Sigmoid colon (tissue), 4 donors: ENCODE measurements at regions not wholly inside any gene's neighbourhood (a gene's known extent, or its start where the extent isn't known, plus 50 kb on each side); places are given as distances from the start of the nearest gene placed in this dataset.

Experiments used
- CTCF ChIP-seq, 4 experiments: fragments of 450-650 bp in 3 of 4; fragments of 200-600 bp in 1 of 4; IDR thresholded peaks; one replicate each; pipeline ENCODE4 v1.5.1; 2016 to 2019; ENCODE audit warnings: antibody characterized with exemption in 4 of 4, mild to moderate bottlenecking in 3 of 4, moderate library complexity in 2 of 4
- EP300 ChIP-seq, 4 donors: sonication (generic); formaldehyde crosslinking; IDR thresholded peaks; one replicate each; pipeline ENCODE4 v1.6.1; 2017; ENCODE audit warnings: antibody characterized with exemption in 4 of 4
- POLR2A ChIP-seq, 2 donors: fragments of 450-650 bp; IDR thresholded peaks; one replicate each; pipeline ENCODE4 v1.6.1; 2016; ENCODE audit warnings: antibody characterized with exemption in 2 of 2, mild to moderate bottlenecking in 2 of 2, moderate library complexity in 2 of 2
- POLR2AphosphoS5 ChIP-seq, 4 donors: sonication (generic); formaldehyde crosslinking; IDR thresholded peaks; one replicate each; pipeline ENCODE4 v1.6.1; 2017; ENCODE audit warnings: antibody characterized with exemption in 4 of 4

DNA sequence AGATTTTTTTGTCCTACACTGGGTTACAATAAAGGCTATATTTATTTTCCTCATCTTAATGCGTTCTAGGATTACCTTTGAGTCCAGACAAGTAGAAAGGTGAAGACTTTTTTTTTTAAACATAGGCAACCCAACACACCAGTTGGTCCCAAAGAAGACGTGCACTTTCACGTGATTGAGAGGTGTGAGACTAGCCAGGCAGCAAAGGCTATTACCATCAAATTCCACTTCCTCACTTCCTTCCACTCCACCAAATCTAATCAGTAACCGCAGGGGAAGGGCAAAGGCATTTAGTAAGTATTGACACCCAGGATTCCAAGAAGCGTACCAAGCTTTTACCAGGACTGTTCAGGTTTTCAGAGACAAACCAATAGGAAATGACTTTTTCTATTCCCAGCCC, 109.3 kb downstream of the APIP start:
- no peak for TF ChIP-seq CTCF (IDR thresholded peaks at IDR 0.05)
- no peak for TF ChIP-seq EP300 (IDR thresholded peaks at IDR 0.05)
- no peak for TF ChIP-seq POLR2AphosphoS5 (IDR thresholded peaks at IDR 0.05)
- no peak for TF ChIP-seq POLR2A (IDR thresholded peaks at IDR 0.05)
